HEK293 (cell line): ENCODE measurements at regions not wholly inside any gene's neighbourhood (a gene's known extent, or its start where the extent isn't known, plus 50 kb on each side); places are given as distances from the start of the nearest gene placed in this dataset.

Experiments
- CTCF ChIA-PET: fragments of 350-600 bp; formaldehyde crosslinking; extraction: SDS; loops from one replicate; lab custom pipeline; 2021; ENCODE audit warnings: antibody characterized with exemption; lab: Yijun Ruan, JAX
- POLR2A ChIA-PET: fragments of 300-600 bp; formaldehyde crosslinking; extraction: SDS; loops from one replicate; lab custom pipeline; 2020; ENCODE audit warnings: antibody characterized with exemption, inconsistent platforms; lab: Yijun Ruan, JAX
- H3K27ac ChIP-seq: fragments of 200-500 bp; sonication (Bioruptor generic); 2 replicates; pipeline ENCODE4 v1.5.1; 2014; ENCODE audit warnings: low read depth, low read length, control low read depth, inconsistent platforms; ENCODE audit errors: extremely low read depth
- H3K36me3 ChIP-seq, 2 experiments: fragments of 200-500 bp in 1 of 2; sonication (Bioruptor generic) in 1 of 2; 1 replicate in 1 of 2; 2 replicates in 1 of 2; pipeline ENCODE4 v1.5.1; 2014 to 2017; ENCODE audit warnings: inconsistent platforms in 2 of 2, low read length in 2 of 2; ENCODE audit not compliant: control insufficient read depth in 2 of 2, insufficient read depth in 1 of 2
- H3K4me1 ChIP-seq: fragments of 200-500 bp; sonication (Bioruptor generic); 2 replicates; pipeline ENCODE4 v1.5.1; 2014; ENCODE audit warnings: mild to moderate bottlenecking, low read length, inconsistent platforms; ENCODE audit not compliant: control insufficient read depth, insufficient read depth
- H3K4me3 ChIP-seq: 2 replicates; pipeline ENCODE4 v1.5.1; 2011; ENCODE audit warnings: low read depth, mild to moderate bottlenecking, control low read depth, low read length, moderate library complexity
- H3K9me3 ChIP-seq: fragments of 200-500 bp; sonication (Bioruptor generic); 2 replicates; pipeline ENCODE4 v1.5.1; 2014; ENCODE audit warnings: low read depth, low read length, inconsistent platforms; ENCODE audit not compliant: control insufficient read depth, insufficient read depth
- GLIS2 ChIP-seq: fragments of 450-650 bp; formaldehyde crosslinking; IDR thresholded peaks from 2 replicates; pipeline ENCODE4 v1.5.1; 2016; ENCODE audit warnings: missing biosample characterization, missing genetic modification characterization
- HOXD13 ChIP-seq: sonication (generic); formaldehyde crosslinking; IDR thresholded peaks from 2 replicates; pipeline ENCODE4 v1.8.0; 2022; ENCODE audit warnings: missing genetic modification reagents, borderline replicate concordance
- INSM2 ChIP-seq: fragments of 450-650 bp; formaldehyde crosslinking; IDR thresholded peaks from 2 replicates; pipeline ENCODE4 v1.5.1; 2016; ENCODE audit warnings: missing biosample characterization, missing genetic modification characterization
- SALL2 ChIP-seq: fragments of 450-650 bp; formaldehyde crosslinking; IDR thresholded peaks from 2 replicates; pipeline ENCODE4 v1.5.0; 2017; ENCODE audit warnings: missing biosample characterization, mild to moderate bottlenecking, missing genetic modification characterization, borderline replicate concordance
- SETDB1 ChIP-seq: IDR thresholded peaks from one replicate; pipeline ENCODE4 v1.6.1; 2017; ENCODE audit warnings: mild to moderate bottlenecking, low read length, moderate library complexity, mixed read lengths; ENCODE audit not compliant: insufficient read length
- YY2 ChIP-seq: fragments of 450-650 bp; formaldehyde crosslinking; IDR thresholded peaks from 2 replicates; pipeline ENCODE4 v1.5.1; 2016; ENCODE audit warnings: missing biosample characterization, missing genetic modification characterization
- ZBTB1 ChIP-seq: fragments of 450-650 bp; formaldehyde crosslinking; IDR thresholded peaks from 2 replicates; pipeline ENCODE4 v1.5.1; 2016; ENCODE audit warnings: missing biosample characterization, missing genetic modification characterization
- ZEB2 ChIP-seq: fragments of 450-650 bp; formaldehyde crosslinking; IDR thresholded peaks from 2 replicates; pipeline ENCODE4 v1.5.1; 2016; ENCODE audit warnings: missing biosample characterization, missing genetic modification characterization
- ZFP69B ChIP-seq: fragments of 450-650 bp; formaldehyde crosslinking; IDR thresholded peaks from 2 replicates; pipeline ENCODE4 v1.5.1; 2016; ENCODE audit warnings: missing biosample characterization, missing genetic modification characterization
- ZIC2 ChIP-seq: fragments of 450-650 bp; formaldehyde crosslinking; IDR thresholded peaks from 2 replicates; pipeline ENCODE4 v1.5.1; 2016; ENCODE audit warnings: missing biosample characterization, missing genetic modification characterization
- ZNF133 ChIP-seq: fragments of 450-650 bp; formaldehyde crosslinking; IDR thresholded peaks from 2 replicates; pipeline ENCODE4 v1.5.1; 2016; ENCODE audit warnings: missing biosample characterization, missing genetic modification characterization
- ZNF266 ChIP-seq: fragments of 450-650 bp; formaldehyde crosslinking; IDR thresholded peaks from 2 replicates; pipeline ENCODE4 v1.5.1; 2016; ENCODE audit warnings: missing biosample characterization, missing genetic modification characterization, low read depth
- ZNF324 ChIP-seq: fragments of 450-650 bp; formaldehyde crosslinking; IDR thresholded peaks from 2 replicates; pipeline ENCODE4 v1.5.1; 2016; ENCODE audit warnings: missing biosample characterization, missing genetic modification characterization
- ZNF354C ChIP-seq: fragments of 450-650 bp; formaldehyde crosslinking; IDR thresholded peaks from 2 replicates; pipeline ENCODE4 v1.5.1; 2016; ENCODE audit warnings: missing biosample characterization, missing genetic modification characterization, low read depth, borderline replicate concordance
- ZNF48 ChIP-seq: fragments of 450-650 bp; formaldehyde crosslinking; IDR thresholded peaks from 2 replicates; pipeline ENCODE4 v1.5.1; 2016; ENCODE audit warnings: missing biosample characterization, missing genetic modification characterization
- ZNF530 ChIP-seq: fragments of 450-650 bp; formaldehyde crosslinking; IDR thresholded peaks from 2 replicates; pipeline ENCODE4 v1.5.1; 2016; ENCODE audit warnings: low read depth, missing biosample characterization, missing genetic modification characterization
- ZNF600 ChIP-seq: fragments of 450-650 bp; formaldehyde crosslinking; IDR thresholded peaks from 2 replicates; pipeline ENCODE4 v1.5.1; 2016; ENCODE audit warnings: missing biosample characterization, missing genetic modification characterization
- ZNF654 ChIP-seq: fragments of 450-650 bp; formaldehyde crosslinking; IDR thresholded peaks from 2 replicates; pipeline ENCODE4 v1.5.1; 2016; ENCODE audit warnings: low read depth, missing biosample characterization, missing genetic modification characterization
- ZNF658 ChIP-seq: fragments of 450-650 bp; formaldehyde crosslinking; IDR thresholded peaks from 2 replicates; pipeline ENCODE4; 2016; ENCODE audit warnings: missing biosample characterization, missing genetic modification characterization
- ZNF660 ChIP-seq: fragments of 450-650 bp; IDR thresholded peaks from 2 replicates; pipeline ENCODE4 v1.5.1; 2018; ENCODE audit warnings: missing biosample characterization, mild to moderate bottlenecking, missing genetic modification characterization
- ZNF701 ChIP-seq: fragments of 450-650 bp; formaldehyde crosslinking; IDR thresholded peaks from 2 replicates; pipeline ENCODE4 v1.5.1; 2016; ENCODE audit warnings: missing biosample characterization, missing genetic modification characterization
- ZSCAN23 ChIP-seq: fragments of 450-650 bp; formaldehyde crosslinking; IDR thresholded peaks from 2 replicates; pipeline ENCODE4 v1.5.1; 2016; ENCODE audit warnings: missing biosample characterization, missing genetic modification characterization
- TF ChIP-seq, protein P1 (sequence below): fragments of 450-650 bp; formaldehyde crosslinking; IDR thresholded peaks from 2 replicates; pipeline ENCODE4 v1.5.1; 2017; ENCODE audit warnings: missing biosample characterization, missing genetic modification characterization
- TF ChIP-seq, protein P2 (sequence below): fragments of 450-650 bp; formaldehyde crosslinking; IDR thresholded peaks from 2 replicates; pipeline ENCODE4 v1.5.1; 2017; ENCODE audit warnings: missing biosample characterization, missing genetic modification characterization
- TF ChIP-seq, protein P3 (sequence below): fragments of 450-650 bp; formaldehyde crosslinking; IDR thresholded peaks from 2 replicates; pipeline ENCODE4 v1.5.1; 2016; ENCODE audit warnings: missing biosample characterization, missing genetic modification characterization
- TF ChIP-seq, protein P4 (sequence below): fragments of 450-650 bp; formaldehyde crosslinking; conservative IDR thresholded peaks from 2 replicates; pipeline ENCODE4 v1.5.1; 2016; ENCODE audit warnings: low read depth, missing biosample characterization, missing genetic modification characterization
- TF ChIP-seq, protein P5 (sequence below): fragments of 450-650 bp; formaldehyde crosslinking; IDR thresholded peaks from 2 replicates; pipeline ENCODE4 v1.5.1; 2016; ENCODE audit warnings: missing biosample characterization, missing genetic modification characterization

GRCh38 chr1:55860326-55860725, 645.2 kb upstream of the USP24 start:
- no peaks in the 10 kb centered on the region for H3K9me3 ChIP-seq
- TF ChIP-seq YY2 (tag by site-specific recombination) (no peak), ZIC2 (tag by site-specific recombination) (no peak), ZNF658 (no peak), ZNF600 (tag by site-specific recombination) (no peak), GLIS2 (tag by site-specific recombination) (no peak), ZSCAN23 (tag by site-specific recombination) (no peak), ZNF660 (tag by site-specific recombination) (no peak), ZNF266 (no peak), SALL2 (tag by site-specific recombination) (no peak), ZFP69B (tag by site-specific recombination) (no peak), SETDB1 (no peak), ZNF654 (tag by site-specific recombination) (no peak), INSM2 (tag by site-specific recombination) (no peak), ZEB2 (no peak), HOXD13 (CRISPR knock-in tag) (no peak), ZNF324 (tag by site-specific recombination) (no peak)
- TF ChIP-seq, protein P1, sequence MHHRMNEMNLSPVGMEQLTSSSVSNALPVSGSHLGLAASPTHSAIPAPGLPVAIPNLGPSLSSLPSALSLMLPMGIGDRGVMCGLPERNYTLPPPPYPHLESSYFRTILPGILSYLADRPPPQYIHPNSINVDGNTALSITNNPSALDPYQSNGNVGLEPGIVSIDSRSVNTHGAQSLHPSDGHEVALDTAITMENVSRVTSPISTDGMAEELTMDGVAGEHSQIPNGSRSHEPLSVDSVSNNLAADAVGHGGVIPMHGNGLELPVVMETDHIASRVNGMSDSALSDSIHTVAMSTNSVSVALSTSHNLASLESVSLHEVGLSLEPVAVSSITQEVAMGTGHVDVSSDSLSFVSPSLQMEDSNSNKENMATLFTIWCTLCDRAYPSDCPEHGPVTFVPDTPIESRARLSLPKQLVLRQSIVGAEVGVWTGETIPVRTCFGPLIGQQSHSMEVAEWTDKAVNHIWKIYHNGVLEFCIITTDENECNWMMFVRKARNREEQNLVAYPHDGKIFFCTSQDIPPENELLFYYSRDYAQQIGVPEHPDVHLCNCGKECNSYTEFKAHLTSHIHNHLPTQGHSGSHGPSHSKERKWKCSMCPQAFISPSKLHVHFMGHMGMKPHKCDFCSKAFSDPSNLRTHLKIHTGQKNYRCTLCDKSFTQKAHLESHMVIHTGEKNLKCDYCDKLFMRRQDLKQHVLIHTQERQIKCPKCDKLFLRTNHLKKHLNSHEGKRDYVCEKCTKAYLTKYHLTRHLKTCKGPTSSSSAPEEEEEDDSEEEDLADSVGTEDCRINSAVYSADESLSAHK (tag by site-specific recombination) = no peak
- TF ChIP-seq, protein P2, sequence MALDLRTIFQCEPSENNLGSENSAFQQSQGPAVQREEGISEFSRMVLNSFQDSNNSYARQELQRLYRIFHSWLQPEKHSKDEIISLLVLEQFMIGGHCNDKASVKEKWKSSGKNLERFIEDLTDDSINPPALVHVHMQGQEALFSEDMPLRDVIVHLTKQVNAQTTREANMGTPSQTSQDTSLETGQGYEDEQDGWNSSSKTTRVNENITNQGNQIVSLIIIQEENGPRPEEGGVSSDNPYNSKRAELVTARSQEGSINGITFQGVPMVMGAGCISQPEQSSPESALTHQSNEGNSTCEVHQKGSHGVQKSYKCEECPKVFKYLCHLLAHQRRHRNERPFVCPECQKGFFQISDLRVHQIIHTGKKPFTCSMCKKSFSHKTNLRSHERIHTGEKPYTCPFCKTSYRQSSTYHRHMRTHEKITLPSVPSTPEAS (tag by site-specific recombination) = no peak
- TF ChIP-seq, protein P3, sequence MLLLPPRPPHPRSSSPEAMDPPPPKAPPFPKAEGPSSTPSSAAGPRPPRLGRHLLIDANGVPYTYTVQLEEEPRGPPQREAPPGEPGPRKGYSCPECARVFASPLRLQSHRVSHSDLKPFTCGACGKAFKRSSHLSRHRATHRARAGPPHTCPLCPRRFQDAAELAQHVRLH (tag by site-specific recombination) = no peak
- no peak overlapping the region for H3K27ac ChIP-seq
- ChIA-PET POLR2A (no interaction called here), CTCF (interaction anchor here (1.3 kb wide), 2 partner anchors 37 to 724 kb away, joined by 3 to 4 read pairs; no protein-coding TSS in a partner anchor)
- no peak overlapping the region for H3K4me3 ChIP-seq
- H3K36me3 ChIP-seq = no peaks in the 10 kb centered on the region
- H3K4me1 ChIP-seq = no peaks in the 10 kb centered on the region

GRCh38 chr1:55854911-55855310, 639.7 kb upstream of the USP24 start:
- ChIA-PET POLR2A (no interaction called here), CTCF (interaction anchor here (0.5 to 0.7 kb wide), 2 partner anchors 415 to 479 kb away, joined by 3 to 4 read pairs; no protein-coding TSS in a partner anchor)
- Histone ChIP-seq H3K27ac (no peak overlapping the region), H3K9me3 (no peaks in the 10 kb centered on the region), H3K4me1 (no peaks in the 10 kb centered on the region), H3K36me3 (no peaks in the 10 kb centered on the region), H3K4me3 (no peak overlapping the region)
- TF ChIP-seq ZNF654 (tag by site-specific recombination) (no peak), ZNF354C (no peak), ZNF530 (tag by site-specific recombination) (no peak), ZNF133 (tag by site-specific recombination) (no peak), ZBTB1 (no peak), ZNF701 (tag by site-specific recombination) (no peak), ZNF48 (tag by site-specific recombination) (no peak)
- TF ChIP-seq, protein P4, sequence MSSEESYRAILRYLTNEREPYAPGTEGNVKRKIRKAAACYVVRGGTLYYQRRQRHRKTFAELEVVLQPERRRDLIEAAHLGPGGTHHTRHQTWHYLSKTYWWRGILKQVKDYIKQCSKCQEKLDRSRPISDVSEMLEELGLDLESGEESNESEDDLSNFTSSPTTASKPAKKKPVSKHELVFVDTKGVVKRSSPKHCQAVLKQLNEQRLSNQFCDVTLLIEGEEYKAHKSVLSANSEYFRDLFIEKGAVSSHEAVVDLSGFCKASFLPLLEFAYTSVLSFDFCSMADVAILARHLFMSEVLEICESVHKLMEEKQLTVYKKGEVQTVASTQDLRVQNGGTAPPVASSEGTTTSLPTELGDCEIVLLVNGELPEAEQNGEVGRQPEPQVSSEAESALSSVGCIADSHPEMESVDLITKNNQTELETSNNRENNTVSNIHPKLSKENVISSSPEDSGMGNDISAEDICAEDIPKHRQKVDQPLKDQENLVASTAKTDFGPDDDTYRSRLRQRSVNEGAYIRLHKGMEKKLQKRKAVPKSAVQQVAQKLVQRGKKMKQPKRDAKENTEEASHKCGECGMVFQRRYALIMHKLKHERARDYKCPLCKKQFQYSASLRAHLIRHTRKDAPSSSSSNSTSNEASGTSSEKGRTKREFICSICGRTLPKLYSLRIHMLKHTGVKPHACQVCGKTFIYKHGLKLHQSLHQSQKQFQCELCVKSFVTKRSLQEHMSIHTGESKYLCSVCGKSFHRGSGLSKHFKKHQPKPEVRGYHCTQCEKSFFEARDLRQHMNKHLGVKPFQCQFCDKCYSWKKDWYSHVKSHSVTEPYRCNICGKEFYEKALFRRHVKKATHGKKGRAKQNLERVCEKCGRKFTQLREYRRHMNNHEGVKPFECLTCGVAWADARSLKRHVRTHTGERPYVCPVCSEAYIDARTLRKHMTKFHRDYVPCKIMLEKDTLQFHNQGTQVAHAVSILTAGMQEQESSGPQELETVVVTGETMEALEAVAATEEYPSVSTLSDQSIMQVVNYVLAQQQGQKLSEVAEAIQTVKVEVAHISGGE (tag by site-specific recombination) = no peak
- TF ChIP-seq, protein P5, sequence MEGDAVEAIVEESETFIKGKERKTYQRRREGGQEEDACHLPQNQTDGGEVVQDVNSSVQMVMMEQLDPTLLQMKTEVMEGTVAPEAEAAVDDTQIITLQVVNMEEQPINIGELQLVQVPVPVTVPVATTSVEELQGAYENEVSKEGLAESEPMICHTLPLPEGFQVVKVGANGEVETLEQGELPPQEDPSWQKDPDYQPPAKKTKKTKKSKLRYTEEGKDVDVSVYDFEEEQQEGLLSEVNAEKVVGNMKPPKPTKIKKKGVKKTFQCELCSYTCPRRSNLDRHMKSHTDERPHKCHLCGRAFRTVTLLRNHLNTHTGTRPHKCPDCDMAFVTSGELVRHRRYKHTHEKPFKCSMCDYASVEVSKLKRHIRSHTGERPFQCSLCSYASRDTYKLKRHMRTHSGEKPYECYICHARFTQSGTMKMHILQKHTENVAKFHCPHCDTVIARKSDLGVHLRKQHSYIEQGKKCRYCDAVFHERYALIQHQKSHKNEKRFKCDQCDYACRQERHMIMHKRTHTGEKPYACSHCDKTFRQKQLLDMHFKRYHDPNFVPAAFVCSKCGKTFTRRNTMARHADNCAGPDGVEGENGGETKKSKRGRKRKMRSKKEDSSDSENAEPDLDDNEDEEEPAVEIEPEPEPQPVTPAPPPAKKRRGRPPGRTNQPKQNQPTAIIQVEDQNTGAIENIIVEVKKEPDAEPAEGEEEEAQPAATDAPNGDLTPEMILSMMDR (tag by site-specific recombination) = no peak
